HG02763 (cell line): ENCODE measurements at regions not wholly inside any gene's neighbourhood (a gene's known extent, or its start where the extent isn't known, plus 50 kb on each side); places are given as distances from the start of the nearest gene placed in this dataset.
"Not testable (repeated sequence)": the region's sequence is repeated elsewhere in the genome, so short reads cannot be mapped to it uniquely, and the experiment has no call there.

ENCODE experiments used
- ATAC-seq: cut with Tn5 transposase; IDR thresholded peaks from one replicate; pipeline ENCODE4 v1.9.1; 2021; ENCODE audit warnings: mild to moderate bottlenecking, moderate library complexity; ENCODE audit not compliant: unreplicated experiment

GRCh38 chr18:10162340-10162739 lies 248.5 kb downstream of the VAPA start:
- no peak for ATAC-seq

DNA sequence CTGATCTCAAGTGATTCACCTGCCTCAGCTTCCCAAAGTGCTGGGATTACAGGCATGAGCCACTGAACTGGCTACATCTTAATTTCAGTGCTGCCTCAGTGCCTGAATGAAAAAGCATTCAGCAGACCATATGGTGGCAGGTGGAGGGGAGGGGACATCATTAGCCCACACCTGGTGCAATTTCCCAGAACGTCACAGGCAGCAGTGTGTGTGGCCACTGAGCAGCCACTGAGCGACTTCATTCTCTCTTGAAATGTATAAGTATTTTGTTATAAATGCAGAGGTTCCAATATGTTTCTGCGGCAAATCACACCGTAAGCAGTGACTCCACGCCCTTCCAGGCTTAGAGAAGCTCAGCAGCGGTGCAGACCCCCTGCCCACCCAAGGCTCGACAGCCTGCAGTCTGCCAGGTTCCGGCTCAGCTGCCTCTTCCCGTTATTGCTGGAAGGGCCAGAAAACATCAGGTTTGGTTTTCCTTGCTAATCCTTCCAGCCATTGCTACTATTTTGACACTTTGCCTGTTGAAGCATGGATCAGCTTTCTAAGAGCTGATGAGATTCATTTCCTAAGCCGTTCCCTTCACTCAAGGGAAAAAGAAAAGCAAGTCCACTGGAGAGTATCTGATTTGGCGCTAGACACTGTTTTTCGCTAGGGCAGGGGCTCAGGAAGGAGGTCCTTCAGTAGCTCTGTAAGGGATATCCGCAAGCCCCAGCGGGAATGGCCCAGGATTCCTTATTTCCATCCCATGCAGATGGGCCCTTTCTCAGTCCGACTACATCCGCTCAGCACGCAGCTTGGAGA lies 250.7 kb downstream of the VAPA start:
- ATAC-seq = no peak

GRCh38 chr18:10166164-10166807 lies 252.5 kb downstream of the VAPA start:
- no peak for ATAC-seq

DNA sequence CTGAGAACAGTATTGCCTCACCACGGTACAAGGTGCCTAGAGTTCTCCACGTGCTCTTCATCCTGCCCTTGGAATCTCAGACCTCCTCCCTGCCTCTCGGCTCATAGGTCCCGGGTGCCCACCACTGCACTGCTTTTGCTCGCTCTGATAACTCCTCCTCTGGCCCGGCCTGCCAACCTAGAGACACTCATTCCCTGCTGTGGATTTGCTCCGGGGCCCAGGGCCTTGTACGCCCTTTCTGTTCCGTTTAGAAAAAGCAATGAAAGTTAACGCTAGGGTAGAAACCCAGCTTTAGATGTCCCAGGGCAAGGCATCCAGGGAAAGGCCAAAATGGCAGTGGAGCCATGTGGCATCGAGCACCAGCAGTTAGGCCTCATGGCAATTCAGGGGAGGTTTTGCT lies 253.9 kb downstream of the VAPA start:
- no peak for ATAC-seq

DNA sequence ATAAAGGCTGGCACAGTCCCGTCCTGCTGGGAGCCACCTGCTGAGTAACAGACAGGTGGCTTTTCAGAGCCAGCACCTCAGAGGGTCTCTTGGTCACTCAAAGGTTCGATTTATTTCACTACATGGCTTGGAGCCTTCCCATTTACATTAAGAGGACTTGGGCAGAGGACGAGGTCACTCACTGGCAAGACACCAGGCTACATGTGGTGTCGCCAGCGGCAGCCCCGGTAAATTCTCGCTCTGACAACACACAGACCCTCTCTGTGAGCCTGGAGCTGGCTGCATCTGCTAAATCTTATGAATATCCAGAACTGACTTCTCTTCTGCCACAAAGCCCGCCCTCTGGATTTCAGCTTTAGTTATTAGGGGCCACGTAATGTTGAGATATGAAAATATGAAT lies 254.7 kb downstream of the VAPA start:
- no peak for ATAC-seq

DNA sequence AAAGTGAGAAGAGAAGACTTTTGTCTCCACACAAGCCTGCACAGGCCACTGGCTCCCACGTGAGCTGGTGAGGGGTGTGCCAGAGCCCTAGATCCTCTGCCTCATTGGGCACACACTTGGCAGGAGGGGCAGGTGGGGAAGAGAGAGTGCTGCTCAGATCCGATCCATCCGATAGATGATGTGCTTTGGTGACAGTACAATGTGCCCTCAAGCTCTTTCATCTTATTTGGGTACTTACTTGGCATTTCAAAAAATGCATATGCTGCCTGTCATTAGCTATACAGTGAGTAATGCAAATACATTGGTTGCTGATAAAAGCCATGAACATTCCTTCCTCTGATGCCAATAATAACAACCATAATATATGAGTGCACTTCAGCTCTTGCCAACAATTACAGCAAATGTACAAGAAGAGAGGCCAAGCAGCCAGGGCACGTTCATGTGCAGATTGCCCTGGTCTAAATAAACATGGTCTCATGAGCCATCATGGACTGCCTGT lies 255.3 kb downstream of the VAPA start:
- no peak for ATAC-seq

DNA sequence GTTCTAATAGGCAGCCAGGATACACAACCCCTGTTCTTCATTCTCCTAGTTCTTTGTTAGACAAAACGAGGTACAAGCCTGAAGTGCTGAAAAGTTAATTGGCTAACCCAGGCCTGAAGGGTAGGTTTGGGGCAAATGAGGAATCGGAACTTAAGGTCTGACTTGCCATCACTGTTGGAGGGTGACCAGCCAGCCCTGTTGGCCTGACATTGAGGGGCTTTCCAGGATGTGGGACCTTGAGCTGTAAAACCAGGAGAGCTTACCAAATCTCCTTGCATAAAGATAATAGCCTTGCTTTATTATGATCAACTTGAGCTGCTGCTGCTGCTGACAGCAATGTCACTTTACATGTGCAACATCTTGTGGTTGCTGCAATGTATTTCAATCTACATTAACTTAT lies 256.0 kb downstream of the VAPA start:
- ATAC-seq = no peak

DNA sequence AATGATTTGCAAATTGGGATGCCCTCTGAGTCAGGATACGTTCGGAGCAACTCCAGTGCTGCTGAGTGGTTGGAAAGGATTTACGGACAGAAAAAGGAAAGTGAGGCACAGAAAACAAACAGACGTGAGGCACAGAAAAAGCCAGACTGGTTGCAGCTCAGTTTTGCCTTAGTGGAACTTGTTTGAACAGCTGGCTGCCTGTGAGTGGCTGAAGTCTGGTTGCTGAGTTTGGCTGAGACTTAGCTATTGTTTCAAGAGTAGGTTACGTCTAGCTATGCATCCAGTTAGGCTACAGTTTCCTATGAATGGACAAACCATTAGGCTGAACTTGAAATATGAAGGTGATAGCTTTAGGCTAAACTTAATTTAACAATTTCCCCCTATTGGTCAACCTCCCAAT lies 256.6 kb downstream of the VAPA start:
- ATAC-seq = no peak

GRCh38 chr18:10175333-10175732 lies 261.5 kb downstream of the VAPA start:
- not testable (repeated sequence) for ATAC-seq

DNA sequence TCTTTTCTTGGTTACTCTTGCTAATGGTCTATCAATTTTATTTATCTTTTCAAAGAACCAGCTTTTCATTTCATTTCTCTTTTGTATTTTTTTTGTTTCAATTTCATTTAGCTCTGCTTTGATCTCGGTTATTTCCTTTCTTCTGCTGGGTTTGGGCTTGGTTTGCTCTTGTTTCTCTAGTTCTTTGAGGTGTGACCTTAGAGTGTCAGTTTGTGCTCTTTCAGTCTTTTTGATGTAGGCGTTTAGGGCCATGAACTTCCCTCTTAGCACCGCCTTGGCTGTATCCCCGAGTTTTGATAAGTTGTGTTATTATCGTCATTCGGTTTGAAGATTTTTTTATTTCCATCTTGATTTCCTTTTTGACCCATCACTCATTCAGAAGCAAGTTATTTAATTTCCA lies 265.5 kb downstream of the VAPA start:
- ATAC-seq = not testable (repeated sequence)

DNA sequence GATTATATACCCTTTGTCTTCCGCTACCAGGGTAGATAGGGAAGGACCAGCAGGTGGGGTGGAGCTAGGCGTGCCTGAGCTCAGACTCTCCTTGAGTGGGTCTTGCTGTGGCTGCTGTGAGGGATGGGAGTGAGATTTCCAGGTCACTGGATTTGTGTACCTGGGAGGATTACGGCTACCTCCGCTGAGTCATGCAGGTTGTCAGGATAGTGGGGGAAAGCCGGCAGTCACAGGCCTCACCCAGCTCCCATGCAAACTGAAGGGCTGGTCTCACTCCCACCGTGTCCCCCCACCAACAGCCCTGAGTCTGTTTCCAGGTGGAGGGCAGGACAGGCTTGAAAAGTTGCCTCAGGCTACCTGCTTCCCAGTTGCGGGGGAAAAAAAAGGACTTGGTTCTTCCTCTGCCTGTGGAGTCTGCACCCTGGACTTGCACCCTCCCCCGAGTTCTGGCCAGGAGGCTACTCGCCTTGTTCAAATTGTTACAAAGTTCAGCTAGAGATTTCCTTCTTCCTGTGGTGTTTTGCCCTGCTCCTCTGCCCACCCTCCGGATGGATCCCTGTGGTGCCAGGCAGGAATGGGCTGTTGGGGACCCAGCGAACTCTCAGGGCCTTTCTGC lies 268.3 kb downstream of the VAPA start:
- ATAC-seq = no peak

- ATAC-seq = no peak
These were observed 269.7 kb upstream of the APCDD1 start for GRCh38 chr18:10184776-10185175.

DNA sequence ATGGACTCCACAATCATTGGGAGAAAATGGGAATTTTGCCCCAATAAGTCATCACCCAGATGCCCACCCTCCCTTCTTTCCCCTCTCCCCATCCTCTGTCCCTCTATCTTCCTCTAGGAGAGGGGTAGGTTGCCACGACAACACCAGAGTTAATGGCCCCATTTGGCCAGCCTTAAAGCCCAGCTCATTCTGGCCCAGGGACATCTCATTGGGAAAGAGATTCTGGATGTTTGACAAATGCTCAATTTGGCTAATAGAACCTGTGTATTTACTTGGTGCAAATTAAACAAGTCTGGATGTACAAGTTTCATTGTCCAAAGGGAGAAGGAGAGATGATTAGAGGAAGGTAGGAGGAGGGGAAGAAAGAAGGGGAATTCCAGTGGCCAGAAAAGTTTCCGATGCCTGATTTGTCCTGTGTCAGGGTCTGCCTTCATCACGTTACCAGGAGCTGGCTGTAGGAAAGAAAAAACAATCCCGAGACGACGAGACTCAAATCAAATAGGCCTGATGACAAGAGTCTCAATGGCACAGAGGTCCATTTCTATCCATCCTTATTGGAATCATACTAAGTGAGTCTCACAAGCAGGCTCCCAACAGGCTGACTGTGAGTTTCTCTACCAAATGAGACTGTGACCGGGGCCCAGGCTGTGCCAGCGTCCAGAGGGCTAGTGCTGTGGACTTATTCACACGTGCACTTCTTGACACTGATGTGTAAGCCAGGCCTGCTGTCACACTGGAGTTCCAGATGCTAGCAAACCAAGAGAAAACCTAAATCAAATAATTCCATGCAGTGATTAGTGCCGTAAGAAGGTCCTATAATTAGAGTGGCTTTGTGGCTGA lies 265.2 kb upstream of the APCDD1 start:
- ATAC-seq = no peak

DNA sequence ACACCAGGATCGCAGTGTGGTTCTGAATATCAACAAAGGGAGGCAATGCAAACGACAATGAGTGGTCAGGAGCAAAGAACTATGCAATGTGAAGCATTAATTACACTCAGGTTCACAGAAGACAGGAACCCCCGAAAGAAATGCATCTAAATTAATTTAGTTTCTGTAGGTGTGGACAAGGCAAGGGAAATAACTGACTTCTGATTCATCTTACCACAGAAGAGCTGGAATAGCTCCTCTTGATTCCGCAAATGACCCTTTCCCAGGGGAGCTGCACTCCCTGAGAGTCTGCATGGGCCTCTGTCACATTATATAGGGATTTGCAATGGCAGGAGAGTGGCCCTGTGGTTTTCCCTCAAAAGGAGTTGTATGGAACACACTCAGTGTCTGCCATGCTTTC lies 263.9 kb upstream of the APCDD1 start:
- ATAC-seq = no peak

- ATAC-seq = no peak
These were observed 261.0 kb upstream of the APCDD1 start for GRCh38 chr18:10193444-10193843.

DNA sequence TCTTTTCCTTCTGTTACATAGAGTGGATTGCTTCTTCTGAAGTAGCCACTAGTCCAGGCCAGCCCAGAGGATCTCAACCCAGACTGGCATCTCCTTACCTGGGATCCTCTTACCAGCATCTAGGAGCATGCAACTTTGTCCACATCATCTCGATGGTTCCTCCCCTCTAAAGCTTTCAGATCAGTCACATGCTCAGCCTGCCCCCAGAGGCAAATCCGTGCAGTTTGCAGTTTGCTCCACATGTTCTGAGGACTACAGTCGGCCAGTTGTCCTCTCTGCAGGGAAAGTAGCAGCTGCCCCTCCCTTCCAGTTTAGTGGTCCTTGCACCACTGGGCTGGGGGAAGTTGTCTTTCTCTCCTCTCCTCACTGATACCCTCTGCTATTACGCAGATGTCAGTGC lies 259.8 kb upstream of the APCDD1 start:
- ATAC-seq = no peak

DNA sequence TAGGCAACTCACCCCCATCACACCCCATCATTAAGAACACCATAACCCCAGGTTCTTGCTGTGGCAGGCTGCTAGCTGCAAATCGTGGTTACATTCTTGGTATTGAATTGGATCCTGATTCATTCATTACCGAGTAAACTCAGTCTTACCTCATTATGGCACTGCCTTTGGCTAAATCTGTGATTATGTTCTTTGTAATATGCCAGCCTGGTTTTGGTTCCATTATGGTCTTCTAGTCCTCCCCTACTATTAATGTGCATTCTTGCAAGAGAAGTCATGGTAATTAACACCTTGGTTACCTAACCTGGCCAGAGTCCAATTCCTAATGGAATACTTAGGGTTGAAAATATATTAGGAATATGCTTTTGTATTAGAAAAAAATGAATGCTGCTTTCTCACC lies 258.9 kb upstream of the APCDD1 start:
- no peak for ATAC-seq

GRCh38 chr18:10197097-10197496 lies 257.3 kb upstream of the APCDD1 start:
- no peak for ATAC-seq

- no peak for ATAC-seq
These were observed 253.2 kb upstream of the APCDD1 start for GRCh38 chr18:10201226-10201625.

- no peak for ATAC-seq
These were observed 252.8 kb upstream of the APCDD1 start for GRCh38 chr18:10201659-10202058.

GRCh38 chr18:10202845-10203321 lies 251.6 kb upstream of the APCDD1 start:
- no peak for ATAC-seq
